ENCODE measurements at regions not wholly inside any gene's neighbourhood (a gene's known extent, or its start where the extent isn't known, plus 50 kb on each side); places are given as distances from the start of the nearest gene placed in this dataset.

- no peak for TF ChIP-seq CTCF (IDR thresholded peaks at IDR 0.05 in 2 of 3, conservative IDR thresholded peaks at IDR 0.05 in 1 of 3; ENCODE audit: borderline replicate concordance in 1 of 3, insufficient read depth in 1 of 3, low read depth in 2 of 3, low read length in 2 of 3)
- no peak for TF ChIP-seq ELF1 (IDR thresholded peaks at IDR 0.05; ENCODE audit: borderline replicate concordance, low read depth)
- TF ChIP-seq YY1 (IDR thresholded peaks at IDR 0.05; ENCODE audit: extremely low read depth, insufficient replicate concordance, low read depth, low read length), result no peak
- no peak for TF ChIP-seq ZNF274 (IDR thresholded peaks at IDR 0.05; ENCODE audit: low read depth, low read length)
- TF ChIP-seq POLR2AphosphoS5 (IDR thresholded peaks at IDR 0.05; ENCODE audit: low read depth, low read length), result no peak
- TF ChIP-seq FOSL1 (IDR thresholded peaks at IDR 0.05; ENCODE audit: low read depth), result no peak
- no peak for TF ChIP-seq SIN3A (IDR thresholded peaks at IDR 0.05; ENCODE audit: low read depth)
- no peak for TF ChIP-seq TCF7L2 (IDR thresholded peaks at IDR 0.05; ENCODE audit: borderline replicate concordance, extremely low read depth, insufficient read depth, insufficient read length)
- no peak for TF ChIP-seq MAX (IDR thresholded peaks at IDR 0.05)
- no peak for TF ChIP-seq CBX3 (IDR thresholded peaks at IDR 0.05; ENCODE audit: low read depth)
- TF ChIP-seq EGR1 (IDR thresholded peaks at IDR 0.05; ENCODE audit: low read depth), result no peak
Measured at GRCh38 chr17:20771104-20771503, 191.6 kb downstream of the CDRT15L2 start (continued).

GRCh38 chr17:20774472-20775135 is 195.1 kb downstream of the CDRT15L2 start:
- POLR2A ChIA-PET, result no interaction called here
- no peaks in the 10 kb centered on the region for H3K79me2 ChIP-seq (ENCODE audit: insufficient read depth, low read length)
- intact Hi-C loops (cut with micrococcal nuclease), result no loop called here
- ATAC-seq (no peak), DNase-seq (ENCODE audit: low read depth, low spot score) (no peak)
- H3K9me2 ChIP-seq (ENCODE audit: insufficient read depth), result no peaks in the 10 kb centered on the region
- H3K4me2 ChIP-seq (ENCODE audit: low read length), result no peak overlapping the region
- no peak overlapping the region for H3K27ac ChIP-seq (ENCODE audit: low read depth, low read length)
- BruUV-seq (replicated peaks), result no TSS peak
- H3K4me1 ChIP-seq (ENCODE audit: control insufficient read depth in 1 of 2, insufficient read depth in 2 of 2, low read length in 2 of 2), result no peaks in the 10 kb centered on the region
- no peaks in the 10 kb centered on the region for H4K20me1 ChIP-seq (ENCODE audit: insufficient read depth)
- no peaks in the 10 kb centered on the region for H3K9me3 ChIP-seq (ENCODE audit: control insufficient read depth in 1 of 2, insufficient read depth in 1 of 2, low read depth in 1 of 2, low read length in 2 of 2)
- CTCF ChIA-PET, result no interaction called here
- RAD21 ChIA-PET (ENCODE audit: low non-redundant PET in 1 of 2, low total read pairs in 2 of 2, uncharacterized antibody in 2 of 2, unreplicated experiment in 2 of 2), result no interaction called here
- no peak overlapping the region for H3K4me3 ChIP-seq (replicated peaks in 1 of 2; ENCODE audit: low read depth in 1 of 2, low read length in 2 of 2)
- TF ChIP-seq CBX3 (IDR thresholded peaks at IDR 0.05; ENCODE audit: low read depth), result no peak
- TF ChIP-seq TCF7L2 (IDR thresholded peaks at IDR 0.05; ENCODE audit: borderline replicate concordance, extremely low read depth, insufficient read depth, insufficient read length), result no peak
- TF ChIP-seq SRF (IDR thresholded peaks at IDR 0.05; ENCODE audit: low read depth), result no peak
- no peak for TF ChIP-seq MAX (IDR thresholded peaks at IDR 0.05)
- TF ChIP-seq CTCF (IDR thresholded peaks at IDR 0.05 in 2 of 3, conservative IDR thresholded peaks at IDR 0.05 in 1 of 3; ENCODE audit: borderline replicate concordance in 1 of 3, insufficient read depth in 1 of 3, low read depth in 2 of 3, low read length in 2 of 3), result no peak
- H2AFZ ChIP-seq (ENCODE audit: low read depth, low read length, poor library complexity, severe bottlenecking), result no peak overlapping the region
- no peaks in the 10 kb centered on the region for H3K27me3 ChIP-seq (ENCODE audit: insufficient read depth, low read length)
- no peaks in the 10 kb centered on the region for H3K36me3 ChIP-seq (ENCODE audit: control insufficient read depth in 1 of 2, insufficient read depth in 2 of 2, low read length in 2 of 2)
- no peak overlapping the region for H3K9ac ChIP-seq (ENCODE audit: low read length)

Measured in HCT116 (cell line).